Panc1 (cell line): ENCODE measurements at regions not wholly inside any gene's neighbourhood (a gene's known extent, or its start where the extent isn't known, plus 50 kb on each side); places are given as distances from the start of the nearest gene placed in this dataset.
A peak's percentile ranks its signal among the peaks of the same experiment; 100 is the strongest.

ENCODE experiments used
- ATAC-seq: fragments of 200-7000 bp; cut with Tn5 transposase; 2 replicates; pipeline ENCODE4 v1.9.1; 2020; ENCODE audit warnings: mild to moderate bottlenecking, moderate library complexity
- BruUV-seq: library from RNA; stranded (reverse); fragments of 400-500 nt; replicated peaks from 2 replicates; lab custom pipeline; 2021; lab: Mats Ljungman, UMichigan
- CTCF ChIA-PET: fragments of 300-600 bp; sonication (Branson Sonifier 250); formaldehyde crosslinking; loops from one replicate; lab custom pipeline; 2022; ENCODE audit warnings: antibody characterized with exemption; lab: Charles Lee
- POLR2A ChIA-PET: fragments of 300-600 bp; sonication (Branson Sonifier 250); formaldehyde crosslinking; loops from one replicate; lab custom pipeline; 2022; ENCODE audit warnings: antibody characterized with exemption; lab: Charles Lee
- DNase-seq: peaks from one replicate; pipeline ENCODE4 v3.0.0-alpha.2; 2010; ENCODE audit warnings: low read depth, low spot score
- H3K27ac ChIP-seq: 2 replicates; pipeline ENCODE4 v1.5.1; 2011; ENCODE audit warnings: mild to moderate bottlenecking, low read length, inconsistent platforms
- H3K27me3 ChIP-seq: fragments of 200-500 bp; sonication (Bioruptor generic); 2 replicates; pipeline ENCODE4 v1.6.0; 2014; ENCODE audit warnings: low read length, inconsistent platforms; ENCODE audit not compliant: control insufficient read depth, insufficient read depth
- H3K36me3 ChIP-seq: fragments of 200-500 bp; sonication (Bioruptor generic); 2 replicates; pipeline ENCODE4 v1.5.1; 2014; ENCODE audit warnings: inconsistent platforms, mild to moderate bottlenecking, low read length, moderate library complexity; ENCODE audit not compliant: control insufficient read depth, insufficient read depth
- H3K4me1 ChIP-seq: 2 replicates; pipeline ENCODE4 v1.5.1; 2011; ENCODE audit warnings: inconsistent platforms, mild to moderate bottlenecking, low read length, moderate library complexity; ENCODE audit not compliant: control insufficient read depth, insufficient read depth
- H3K4me3 ChIP-seq, 2 experiments: 2 replicates each; pipeline ENCODE4 v1.5.1; 2011 to 2012; ENCODE audit warnings: low read depth in 2 of 2, low read length in 2 of 2, mild to moderate bottlenecking in 2 of 2, inconsistent platforms in 1 of 2, moderate library complexity in 1 of 2
- H3K9me3 ChIP-seq: fragments of 200-500 bp; sonication (Bioruptor generic); 2 replicates; pipeline ENCODE4 v1.5.1; 2014; ENCODE audit warnings: low read depth, mild to moderate bottlenecking, inconsistent platforms, low read length, moderate library complexity; ENCODE audit not compliant: control insufficient read depth, insufficient read depth
- CTCF ChIP-seq: fragments of 450-650 bp; IDR thresholded peaks from 2 replicates; pipeline ENCODE4 v1.5.1; 2017; ENCODE audit warnings: mild to moderate bottlenecking
- POLR2AphosphoS5 ChIP-seq: IDR thresholded peaks from 2 replicates; pipeline ENCODE4 v1.6.1; 2012; ENCODE audit warnings: mild to moderate bottlenecking, low read depth, low read length, moderate library complexity
- REST ChIP-seq, 2 experiments: IDR thresholded peaks; 2 replicates each; pipeline ENCODE4 v1.6.1; 2011 to 2012; ENCODE audit warnings: low read depth in 2 of 2, control low read depth in 1 of 2, low read length in 1 of 2, mild to moderate bottlenecking in 1 of 2, moderate library complexity in 1 of 2; ENCODE audit not compliant: insufficient read depth in 1 of 2
- SIN3A ChIP-seq: IDR thresholded peaks from 2 replicates; pipeline ENCODE4 v1.6.1; 2012; ENCODE audit warnings: low read depth, mild to moderate bottlenecking, low read length, moderate library complexity, borderline replicate concordance; ENCODE audit not compliant: insufficient read depth
- TCF7L2 ChIP-seq: IDR thresholded peaks from 2 replicates; pipeline ENCODE4 v1.6.1; 2011; ENCODE audit warnings: mild to moderate bottlenecking, low read depth, low read length, inconsistent platforms
- in situ Hi-C: cut with HindIII; loops from 2 replicates; pipeline ENCODE4 v1.10.0; 2016; ENCODE audit warnings: low sequenced_read_pairs, low pct_unique_long_range_greater_than_20kb
- intact Hi-C: fragments of 100-400 bp; cut with micrococcal nuclease; formaldehyde crosslinking; loops from one replicate; pipeline ENCODE4 v1.10.0; 2022; ENCODE audit not compliant: unreplicated experiment

- CTCF ChIA-PET: no interaction called here
- no peaks in the 10 kb centered on the region for H3K36me3 ChIP-seq
- no peak for TF ChIP-seq POLR2AphosphoS5
- TF ChIP-seq REST (IDR thresholded peaks at IDR 0.05; ENCODE audit: insufficient read depth in 1 of 2, low read depth in 2 of 2, low read length in 1 of 2): no peak
- H3K4me3 ChIP-seq: no peak overlapping the region
- in situ Hi-C loops (no loop called here), intact Hi-C loops (no loop called here)
- no TSS peak for BruUV-seq
- DNase-seq (no peak), ATAC-seq (no peak)
- POLR2A ChIA-PET: no interaction called here
- no peak overlapping the region for H3K27ac ChIP-seq
- H3K9me3 ChIP-seq: no peaks in the 10 kb centered on the region
- no peaks in the 10 kb centered on the region for H3K4me1 ChIP-seq
- H3K27me3 ChIP-seq: peaks cover 3% of the 10 kb centered on the region
Measured at GRCh38 chr12:115452751-115453281, 768.8 kb upstream of the TBX3 start.

- peaks cover 3% of the 10 kb centered on the region for H3K27me3 ChIP-seq
- ChIA-PET POLR2A (no interaction called here), CTCF (no interaction called here)
- H3K27ac ChIP-seq: no peak overlapping the region
- H3K9me3 ChIP-seq: no peaks in the 10 kb centered on the region
- no TSS peak for BruUV-seq
- in situ Hi-C loops (no loop called here), intact Hi-C loops (no loop called here)
- H3K4me1 ChIP-seq: no peaks in the 10 kb centered on the region
- H3K36me3 ChIP-seq: no peaks in the 10 kb centered on the region
- peak overlapping the region; percentile 9 to 23; a peak in 1 of 4 replicates for H3K4me3 ChIP-seq
- no peak for DNase-seq
- TF ChIP-seq CTCF (no peak), POLR2AphosphoS5 (no peak), TCF7L2 (no peak), REST (IDR thresholded peaks at IDR 0.05; ENCODE audit: insufficient read depth in 1 of 2, low read depth in 2 of 2, low read length in 1 of 2) (no peak), SIN3A (no peak)
- peak; percentile 75 for ATAC-seq
Measured at GRCh38 chr12:115451780-115452736, 768.1 kb upstream of the TBX3 start.
